ENCODE measurements at regions not wholly inside any gene's neighbourhood (a gene's known extent, or its start where the extent isn't known, plus 50 kb on each side); places are given as distances from the start of the nearest gene placed in this dataset.

GRCh38 chr13:23021906-23022305, 158.9 kb upstream of the SGCG start:
- TF ChIP-seq CTCF (IDR thresholded peaks at IDR 0.05) (no peak), ZFX (IDR thresholded peaks at IDR 0.05; ENCODE audit: borderline replicate concordance) (no peak)

Measured in 22Rv1 (cell line).